NCI-H748 (cell line): ENCODE measurements at regions not wholly inside any gene's neighbourhood (a gene's known extent, or its start where the extent isn't known, plus 50 kb on each side); places are given as distances from the start of the nearest gene placed in this dataset.
"Not testable (repeated sequence)": the region's sequence is repeated elsewhere in the genome, so short reads cannot be mapped to it uniquely, and the experiment has no call there.

Source experiments
- DNase-seq: peaks from one replicate; lab custom pipeline; 2025; ENCODE audit not compliant: unreplicated experiment; lab: John Stamatoyannopoulos, UW

DNA sequence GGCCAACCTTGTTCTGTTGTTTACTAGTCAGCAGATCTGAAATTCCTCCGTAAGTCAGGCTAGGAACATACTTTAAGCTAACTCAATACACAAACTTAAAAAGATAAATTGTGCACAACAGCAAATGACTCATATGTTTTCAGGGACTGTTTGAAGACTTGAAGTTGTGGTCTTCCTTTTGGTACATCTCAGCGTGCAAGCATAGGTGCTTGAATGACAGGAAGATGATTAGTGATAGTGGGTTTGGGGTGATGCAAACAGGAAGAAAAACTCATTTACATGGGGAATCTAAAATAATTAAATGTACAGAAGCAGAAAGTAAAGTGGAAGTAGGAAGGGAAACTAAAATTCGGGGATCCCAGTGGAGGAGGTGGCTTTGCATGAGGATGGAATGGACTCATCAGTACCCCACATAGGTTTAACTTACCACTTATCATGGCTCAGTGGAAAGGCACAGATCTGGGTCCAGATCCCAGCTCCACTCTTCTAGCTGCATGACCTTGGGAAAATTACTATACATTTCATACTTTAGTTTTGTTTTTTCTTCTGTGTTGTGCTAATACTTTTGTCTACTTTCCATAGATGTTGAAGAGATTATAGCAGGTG lies 122.3 kb downstream of the XCL2 start:
- DNase-seq = no peak

DNA sequence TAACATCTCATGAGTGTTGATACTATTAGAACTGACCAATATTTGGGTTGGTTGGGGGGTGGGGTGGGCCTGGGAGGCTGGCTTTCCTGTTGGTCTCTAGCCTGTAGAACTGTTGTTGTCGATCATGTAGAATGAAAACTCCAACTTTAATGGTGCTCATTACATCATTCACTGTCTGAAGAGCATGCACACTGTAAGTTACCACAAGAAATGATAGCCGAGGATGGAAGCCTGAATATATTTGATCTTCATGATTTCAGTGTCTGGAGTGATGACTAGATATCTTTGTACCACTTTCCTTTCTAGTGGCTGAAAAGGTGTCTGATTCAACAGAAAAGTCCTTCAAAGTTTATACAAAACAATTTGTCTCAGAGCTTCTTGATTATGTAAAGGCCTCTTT lies 123.6 kb downstream of the XCL2 start:
- no peak for DNase-seq

DNA sequence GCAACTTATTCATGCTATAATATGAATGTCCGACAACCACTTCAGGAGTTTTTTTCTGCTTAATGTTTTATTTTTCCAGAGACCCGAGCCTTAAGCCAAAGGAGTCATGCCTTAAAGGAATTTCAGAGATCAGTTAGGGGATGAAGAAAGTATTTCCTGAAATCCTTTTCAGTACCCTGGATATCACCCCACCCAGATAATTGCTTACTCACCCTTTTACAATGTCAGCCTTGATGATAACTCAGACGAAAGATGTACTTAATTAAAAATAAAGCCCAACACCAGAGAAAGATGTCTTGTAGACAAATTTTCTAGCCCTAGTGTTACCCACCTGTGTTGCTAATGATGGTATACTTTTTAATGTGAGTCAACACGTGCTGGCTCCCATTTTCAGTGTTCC lies 124.1 kb downstream of the XCL2 start:
- no peak for DNase-seq

DNA sequence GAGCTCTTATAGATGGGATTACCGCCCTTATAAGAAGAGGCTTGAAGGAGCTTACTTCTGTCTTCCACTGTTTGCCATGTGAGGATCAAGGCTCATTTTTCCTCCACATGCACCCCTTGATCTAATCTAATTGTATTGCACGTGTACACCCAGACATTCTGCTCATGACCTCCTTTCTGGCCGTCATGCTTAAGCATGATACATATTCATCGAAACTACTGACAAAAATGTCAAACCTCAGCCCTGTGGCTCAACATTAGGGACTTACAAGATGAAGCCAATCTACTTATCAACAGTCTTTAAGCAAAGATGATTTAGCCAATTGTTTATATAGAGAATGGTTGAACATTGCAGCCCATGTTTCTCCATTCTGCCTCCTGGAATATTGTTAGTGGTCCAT lies 127.6 kb downstream of the XCL2 start:
- no peak for DNase-seq

DNA sequence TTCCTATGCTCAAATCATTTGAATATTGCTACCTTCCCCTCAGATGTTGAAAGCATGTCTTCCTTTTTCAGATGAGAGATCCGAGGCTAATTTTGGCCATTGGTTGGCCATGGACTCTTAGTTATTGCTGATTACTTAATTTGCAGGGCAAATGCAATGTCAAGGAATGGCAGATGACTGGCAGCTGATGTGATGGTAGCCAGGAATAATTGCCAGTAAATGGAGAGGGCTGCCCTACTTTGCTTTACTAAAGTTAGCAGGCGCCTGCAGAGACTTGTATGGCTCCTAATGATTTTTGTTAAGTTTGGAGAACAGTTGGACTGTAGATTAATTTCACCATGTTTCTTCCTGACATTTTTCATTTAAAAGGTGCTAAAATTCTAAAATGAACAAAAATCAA lies 128.9 kb downstream of the XCL2 start:
- no peak for DNase-seq

DNA sequence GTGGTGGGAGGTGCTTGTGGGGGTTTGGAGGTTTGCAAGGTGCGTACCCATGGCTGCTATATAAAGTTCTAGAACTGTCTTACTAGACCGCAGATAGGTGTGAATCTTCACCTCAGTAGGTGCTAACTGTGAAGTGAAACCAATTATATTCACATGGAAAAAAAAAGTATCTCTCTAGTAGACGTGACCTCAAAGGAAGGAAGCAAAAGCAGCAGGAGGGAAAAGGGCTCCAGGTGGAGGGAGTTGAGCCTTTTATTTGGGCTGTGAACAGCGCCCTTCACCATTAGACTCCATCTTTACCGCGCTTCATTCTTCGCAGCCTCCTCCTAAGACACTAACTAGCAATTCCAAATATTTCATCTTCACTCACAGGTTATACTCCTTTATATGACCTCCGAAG lies 129.8 kb downstream of the TBX19 start:
- no peak for DNase-seq

DNA sequence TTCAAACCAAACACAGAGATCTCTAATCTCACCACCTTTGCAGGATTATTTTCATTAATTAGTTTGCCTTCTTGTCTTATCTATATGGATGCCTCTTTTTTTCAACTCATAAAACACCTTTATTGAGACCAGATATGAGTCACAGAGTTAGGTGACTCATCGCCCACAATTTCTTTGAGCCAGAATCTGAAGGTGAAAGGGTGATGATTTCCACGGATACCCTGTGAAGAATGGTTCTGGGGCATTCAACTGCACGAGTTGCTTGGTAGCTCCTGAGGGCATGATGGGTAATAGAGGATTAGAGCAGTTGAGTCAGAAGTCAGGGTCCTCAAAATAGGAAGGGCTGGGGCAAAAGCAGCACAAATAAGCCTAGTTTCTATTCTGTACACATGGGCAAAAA lies 128.2 kb downstream of the TBX19 start:
- DNase-seq = no peak

DNA sequence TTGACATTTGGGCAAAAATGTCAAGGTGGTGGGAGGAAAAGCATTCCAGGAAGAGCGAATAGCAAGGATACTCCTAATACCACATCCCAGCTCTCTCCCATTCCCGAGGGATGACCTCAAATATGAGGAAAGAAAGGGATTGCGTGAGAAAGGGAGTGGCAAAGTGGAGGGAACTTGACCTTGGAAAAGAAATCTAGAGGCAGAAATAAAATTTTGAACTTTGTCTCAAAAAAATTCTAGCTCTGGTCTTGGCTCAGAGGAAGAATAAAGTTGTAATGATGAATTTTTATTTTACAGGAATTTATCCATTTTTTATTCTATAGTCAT lies 127.8 kb downstream of the TBX19 start:
- no peak for DNase-seq

DNA sequence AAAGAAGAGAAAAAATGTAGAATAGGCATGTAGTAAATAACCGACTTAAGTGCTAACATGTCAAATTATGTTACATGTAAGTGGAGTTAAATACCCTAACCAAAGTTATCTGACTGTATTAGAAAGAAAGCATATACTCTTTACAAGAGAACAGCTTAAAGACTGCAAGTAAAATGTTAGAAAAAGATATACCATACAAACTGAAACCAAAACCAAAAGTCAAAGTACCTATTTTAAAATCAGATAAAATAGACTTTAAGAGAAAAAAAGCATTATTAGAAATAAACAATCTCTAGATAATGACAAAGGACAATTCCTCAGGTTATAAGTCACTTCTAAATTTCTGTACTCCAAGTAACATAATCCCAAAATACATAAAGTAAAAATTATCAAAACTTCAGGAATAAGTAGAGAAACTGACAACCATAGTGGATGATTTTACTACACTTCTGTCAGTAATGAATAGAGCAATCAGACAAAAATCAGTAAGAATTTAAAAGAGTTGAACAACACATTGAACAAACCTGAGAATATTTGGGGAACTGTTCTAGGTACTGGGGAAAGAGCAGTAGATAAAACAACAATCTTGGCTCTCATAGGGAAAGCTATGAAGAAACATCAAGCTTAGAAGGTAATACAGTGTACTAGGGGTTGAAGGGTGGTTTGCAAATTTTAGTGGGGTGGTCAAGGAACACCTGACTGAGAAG lies 127.3 kb downstream of the TBX19 start:
- no peak for DNase-seq

DNA sequence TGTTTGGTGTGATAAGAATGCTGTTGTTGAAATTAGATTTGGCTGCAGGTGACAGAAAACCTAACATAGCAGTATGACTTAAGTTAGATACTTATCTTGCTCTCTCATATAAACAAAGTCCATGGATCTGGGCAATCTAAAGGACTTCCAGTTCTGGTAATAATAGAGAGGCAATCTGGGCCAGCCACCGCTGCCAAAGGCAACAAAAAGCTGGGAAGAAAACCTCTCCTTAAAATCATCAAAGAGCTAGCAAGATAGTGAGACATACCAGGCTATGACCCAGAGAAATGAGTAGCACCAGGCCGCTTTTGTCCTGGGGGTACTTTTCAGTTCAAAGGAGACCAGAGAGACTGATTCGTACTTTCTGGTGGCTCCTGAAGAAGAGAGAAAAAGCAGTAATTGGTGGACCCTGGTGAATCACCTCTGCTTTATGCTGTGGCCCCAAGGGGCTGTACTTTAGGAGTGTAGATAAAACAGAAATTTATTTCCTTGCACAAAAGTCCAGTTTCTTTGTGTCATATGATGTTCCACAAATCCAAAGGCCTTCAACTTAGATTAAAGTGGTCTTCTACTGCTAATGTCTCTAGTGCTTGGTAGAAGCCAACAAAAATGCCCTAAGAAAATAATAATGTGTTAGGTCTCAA lies 125.4 kb downstream of the TBX19 start:
- no peak for DNase-seq

DNA sequence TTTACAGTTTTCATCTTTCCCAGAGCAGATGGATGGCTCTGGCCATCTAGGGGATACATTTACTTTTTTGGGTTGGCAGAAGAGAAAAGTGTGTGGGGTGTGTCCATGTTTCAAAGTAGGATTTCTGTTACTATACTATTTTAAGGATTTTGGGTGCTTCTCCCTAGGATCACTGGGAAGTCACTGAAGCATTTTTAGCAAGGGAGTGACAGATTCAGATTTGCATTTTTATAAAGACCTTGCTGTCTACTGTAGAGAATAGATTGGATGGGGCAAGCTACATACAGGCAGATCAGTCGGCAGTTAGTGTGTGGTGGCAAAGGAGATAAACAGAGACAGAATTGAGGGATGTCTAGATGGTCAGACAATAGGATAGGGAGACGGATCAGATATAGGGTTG lies 122.5 kb downstream of the TBX19 start:
- no peak for DNase-seq

DNA sequence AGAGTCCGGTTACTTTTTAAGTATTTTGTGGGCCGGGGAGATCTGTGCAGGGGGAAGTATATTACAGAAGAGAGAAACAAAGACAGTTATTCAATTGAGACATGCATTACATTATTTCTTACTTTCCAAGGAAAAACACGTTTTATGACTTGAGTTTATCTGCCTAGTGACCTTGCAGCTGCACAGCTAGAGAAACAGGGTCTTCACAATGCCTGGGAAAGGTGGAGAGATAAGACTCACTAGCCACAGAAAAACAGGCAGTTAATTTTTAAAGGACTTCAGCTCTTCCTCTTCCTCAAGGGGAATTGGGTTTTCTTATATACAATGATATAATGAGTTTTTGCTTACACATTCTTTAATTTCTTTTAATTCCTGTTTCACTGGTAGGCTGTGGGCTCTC lies 121.8 kb downstream of the TBX19 start:
- not testable (repeated sequence) for DNase-seq

DNA sequence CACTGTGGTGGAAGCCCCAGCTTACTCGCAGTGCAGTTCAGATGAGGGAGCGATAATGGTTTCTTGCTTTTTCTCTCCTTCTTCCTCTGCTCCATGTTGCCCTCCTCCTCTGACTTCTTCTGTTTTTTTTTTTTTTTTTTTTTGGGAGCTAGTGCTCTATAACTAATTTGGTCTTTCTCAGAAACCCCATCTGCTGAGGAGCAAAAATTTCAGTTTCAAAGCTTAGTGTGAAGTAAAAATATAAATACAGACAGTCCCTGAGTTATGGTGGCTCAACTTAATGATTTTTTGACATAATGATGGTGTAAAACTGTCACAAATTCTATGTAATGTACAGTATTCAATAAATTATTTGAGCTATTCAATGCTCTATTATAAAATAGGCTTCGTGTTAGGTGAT lies 120.7 kb downstream of the TBX19 start:
- no peak for DNase-seq

DNA sequence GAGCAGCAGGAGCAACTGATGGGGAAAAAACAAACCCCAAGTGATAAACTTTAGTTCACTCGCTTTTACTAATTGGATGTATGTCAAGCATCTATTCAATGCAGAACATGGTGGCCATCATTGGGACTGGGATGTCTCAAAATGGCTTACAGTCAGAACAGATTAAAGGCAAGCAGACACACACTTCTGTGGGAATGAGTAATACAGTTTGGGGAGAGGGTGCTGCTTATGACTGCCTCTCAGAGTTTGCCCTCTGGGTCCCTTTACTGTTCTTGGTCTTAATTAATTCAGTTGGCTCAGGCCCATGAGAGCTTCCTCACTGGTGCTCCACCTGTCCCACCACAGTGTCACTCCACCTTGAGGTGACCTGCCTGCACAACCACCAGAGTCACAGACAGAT lies 119.5 kb downstream of the TBX19 start:
- no peak for DNase-seq

DNA sequence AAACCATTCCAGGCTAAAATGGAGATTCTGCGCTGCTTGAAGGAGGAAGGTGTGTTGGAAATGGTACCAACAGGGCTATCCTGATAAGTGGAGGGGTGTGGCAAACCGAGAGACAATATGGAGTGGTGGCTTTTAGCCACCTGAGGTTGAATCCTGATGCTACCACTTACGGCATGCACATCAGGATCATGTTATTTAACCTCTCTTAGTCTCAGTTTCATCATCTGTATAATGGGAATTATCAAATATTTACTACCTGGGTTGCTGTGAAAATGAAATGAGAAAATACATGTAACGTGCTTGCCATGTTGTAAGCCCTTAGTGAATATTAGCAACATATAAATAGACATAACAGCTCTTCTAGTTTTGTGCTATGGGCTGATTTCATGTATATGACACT lies 117.1 kb downstream of the TBX19 start:
- DNase-seq = no peak

DNA sequence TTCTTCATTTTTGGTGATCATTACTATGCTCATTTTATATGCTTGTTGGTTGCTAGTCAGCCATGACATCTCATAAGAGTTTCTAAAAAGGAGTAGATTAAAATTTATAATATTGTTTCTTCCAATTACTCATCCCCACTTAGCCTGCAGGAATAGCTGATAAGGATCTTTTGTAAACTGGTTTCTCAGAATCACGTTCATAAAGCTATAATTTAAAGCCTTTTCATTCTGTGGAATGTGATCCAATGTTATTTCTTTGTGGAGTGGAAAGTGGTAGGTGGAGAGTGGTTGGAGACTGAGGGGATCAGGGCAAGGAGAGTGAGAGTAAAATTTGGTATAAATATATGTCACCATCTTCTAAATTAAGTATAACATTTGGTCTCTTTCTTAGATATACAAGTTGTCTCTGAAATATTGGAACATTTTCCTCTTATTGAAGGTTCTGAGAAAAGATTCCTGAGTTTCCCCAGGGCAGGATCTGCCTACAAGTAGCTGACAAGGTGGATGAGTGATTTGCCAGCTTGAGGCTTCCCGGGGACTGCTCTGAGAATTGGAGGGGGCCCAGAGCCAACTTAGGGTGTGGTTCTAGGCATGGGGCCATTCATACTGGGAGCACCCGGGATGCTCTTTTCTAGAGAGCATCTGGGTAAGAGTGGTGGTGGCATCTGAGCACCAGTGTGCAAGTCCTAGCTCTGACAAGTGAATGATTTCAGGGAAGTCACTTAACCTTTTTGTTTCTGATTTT lies 116.4 kb downstream of the TBX19 start:
- DNase-seq = no peak

DNA sequence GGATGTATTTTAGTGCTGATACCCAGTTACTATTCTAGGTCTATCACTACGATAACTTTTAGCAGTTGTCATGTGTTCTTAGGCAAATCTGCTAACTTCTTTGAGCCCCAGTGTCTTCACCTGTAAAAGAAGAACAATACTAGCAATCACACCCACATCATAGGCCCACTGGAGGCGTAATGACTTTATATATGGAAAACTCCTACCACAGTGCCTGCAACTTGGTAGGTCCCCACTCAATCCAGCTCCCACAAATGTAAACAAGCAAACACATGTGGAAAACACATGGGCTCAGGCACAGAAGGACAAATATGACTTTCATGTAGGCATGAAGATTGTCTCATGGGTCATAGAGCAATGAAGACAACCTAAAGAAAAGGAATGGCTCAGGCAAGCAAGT lies 115.8 kb downstream of the TBX19 start:
- no peak for DNase-seq

DNA sequence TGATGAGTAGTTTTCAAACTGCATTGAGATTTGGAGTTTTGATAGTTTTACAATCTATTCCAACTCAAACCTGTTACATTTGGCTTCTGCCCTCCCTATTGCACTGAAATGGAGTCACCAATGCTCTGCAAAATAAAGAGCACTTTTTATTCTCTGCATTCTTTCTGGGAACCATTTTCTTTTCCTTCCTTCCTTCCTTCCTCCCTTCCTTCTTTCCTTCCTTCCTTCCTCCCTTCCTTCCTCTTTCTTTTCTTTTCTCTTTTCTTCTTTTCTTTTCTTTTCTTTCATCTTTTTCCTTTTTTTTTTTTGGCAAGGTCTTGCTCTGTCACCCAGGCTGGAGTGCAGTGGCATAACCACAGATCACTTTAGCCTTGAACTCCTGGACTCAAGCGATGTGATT lies 114.2 kb downstream of the TBX19 start:
- DNase-seq = no peak

DNA sequence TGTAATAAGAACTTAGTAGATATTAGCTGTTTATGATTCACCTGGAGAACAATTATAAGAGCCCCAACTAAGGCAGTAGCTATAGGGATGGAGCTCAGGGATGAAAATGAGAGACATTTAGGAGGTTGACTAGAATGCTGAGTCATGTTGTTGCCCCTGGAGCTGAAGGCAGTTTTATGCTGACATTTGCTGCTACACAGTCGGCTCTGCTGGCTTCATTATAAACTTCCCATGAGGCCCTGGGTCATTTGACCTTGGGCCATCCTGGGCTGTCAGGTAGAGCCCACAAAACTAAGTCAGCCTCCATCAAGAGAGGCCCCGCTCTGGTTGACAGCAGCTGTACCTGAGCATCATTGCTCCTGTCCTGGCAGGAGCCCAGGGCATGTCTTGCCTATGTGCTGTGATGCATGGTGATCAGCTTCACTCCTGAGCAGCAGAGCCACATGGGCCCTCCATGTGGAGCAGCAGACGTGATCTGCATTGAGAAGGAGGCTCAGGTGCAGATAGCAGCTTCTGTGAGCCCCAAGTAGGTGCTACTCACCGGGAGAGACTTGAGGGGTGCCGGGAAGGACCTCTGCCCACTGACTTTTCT lies 112.4 kb downstream of the TBX19 start:
- no peak for DNase-seq

DNA sequence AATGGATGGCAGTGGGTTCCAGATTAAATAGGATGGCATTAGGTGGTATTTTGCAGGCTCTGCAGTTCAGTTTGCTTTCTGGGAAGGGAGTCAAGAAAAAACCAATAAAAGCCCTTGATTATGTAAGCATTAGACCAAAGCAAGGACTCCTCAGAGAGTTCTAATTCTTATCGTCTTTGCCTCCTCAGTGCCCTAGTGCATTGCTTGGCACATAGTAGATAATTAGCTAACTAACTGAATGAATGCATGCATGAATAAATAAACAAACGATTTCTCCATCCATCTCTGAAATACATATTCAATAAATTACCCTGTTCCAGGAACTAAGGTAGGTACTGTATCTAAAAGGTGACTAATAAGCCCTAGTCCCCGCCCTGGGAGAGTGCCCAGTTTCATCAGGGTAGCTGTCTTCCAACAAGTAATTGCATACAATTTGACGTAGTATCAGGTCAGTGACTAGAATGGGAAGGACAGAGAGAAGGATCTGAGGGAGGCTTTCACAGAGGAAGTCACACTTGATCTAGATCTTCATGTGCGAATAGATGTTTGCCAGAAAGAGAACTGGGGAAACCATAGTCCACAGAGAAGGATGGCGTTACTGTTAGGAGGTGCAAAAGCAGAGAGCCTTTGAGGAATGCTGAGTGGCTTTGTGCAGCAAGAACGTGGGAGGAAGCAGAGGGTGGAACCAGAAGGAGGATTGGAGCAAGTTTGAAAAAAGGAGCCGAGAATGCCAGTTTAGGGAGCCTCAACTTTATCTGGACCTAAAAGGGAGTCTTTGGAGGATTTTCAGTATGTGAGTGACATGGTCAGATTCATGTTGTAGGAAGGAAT lies 111.4 kb downstream of the TBX19 start:
- no peak for DNase-seq

DNA sequence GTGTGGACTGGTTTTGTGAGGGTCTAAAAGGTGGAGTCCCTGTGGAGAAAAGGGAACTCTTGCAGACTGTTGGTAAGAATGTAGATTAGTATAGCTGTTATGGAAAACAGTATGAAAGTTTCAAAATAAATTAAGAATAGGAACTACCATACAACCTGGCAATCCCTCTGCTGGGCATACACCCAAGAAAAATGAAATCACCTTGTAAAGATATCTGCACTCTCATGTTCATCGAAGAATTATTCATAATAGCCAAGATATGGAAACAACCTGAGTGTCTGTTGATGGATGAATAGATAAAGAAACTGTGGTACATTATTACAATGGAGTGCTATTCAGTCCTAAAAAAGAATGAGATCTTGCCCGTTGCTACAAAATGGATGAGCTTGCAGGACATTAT lies 109.6 kb downstream of the TBX19 start:
- DNase-seq = no peak
